ENCODE measurements at regions not wholly inside any gene's neighbourhood (a gene's known extent, or its start where the extent isn't known, plus 50 kb on each side); places are given as distances from the start of the nearest gene placed in this dataset.

DNA sequence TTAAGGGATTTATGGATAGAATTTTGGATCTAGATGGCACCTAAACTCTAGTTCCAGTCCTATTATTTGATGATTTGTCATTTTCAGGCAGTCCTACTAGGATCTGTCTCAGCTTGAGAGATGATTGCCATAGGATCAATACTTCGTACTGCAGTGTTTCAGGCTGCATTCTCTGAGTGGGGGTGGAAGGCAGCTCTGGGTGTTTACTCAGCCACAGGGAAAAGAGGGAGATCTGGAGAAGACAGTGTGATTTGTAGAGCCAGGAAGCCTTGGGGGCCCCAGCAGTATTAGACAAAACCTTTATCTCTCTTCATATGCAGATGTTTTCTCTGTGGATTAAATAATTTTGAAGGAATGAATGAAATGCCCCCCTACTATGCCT is 188.4 kb upstream of the SYNPR start:
- in situ Hi-C loops (cut with HindIII; ENCODE audit: extremely low pct_ligation_motif_present, low pct_unique_long_range_greater_than_20kb), result no loop called here
- intact Hi-C loops (cut with micrococcal nuclease; ENCODE audit: unreplicated experiment), result no loop called here
- Histone ChIP-seq H3K79me2 (ENCODE audit: insufficient read depth, low read length) (no peaks in the 10 kb centered on the region), H3K4me3 (replicated peaks in 1 of 3; ENCODE audit: insufficient read depth in 1 of 3, low read depth in 2 of 3, low read length in 3 of 3) (no peak overlapping the region), H2AFZ (ENCODE audit: low read length) (no peak overlapping the region), H3K9me3 (ENCODE audit: low read length) (no peaks in the 10 kb centered on the region), H3K36me3 (replicated peaks in 1 of 2; ENCODE audit: control insufficient read depth in 1 of 2, insufficient read depth in 2 of 2, low read length in 2 of 2) (no peaks in the 10 kb centered on the region), H3K9ac (ENCODE audit: insufficient read depth, low read depth, low read length) (no peak overlapping the region), H4K20me1 (ENCODE audit: insufficient read depth, low read length) (no peaks in the 10 kb centered on the region), H3K4me2 (ENCODE audit: low read depth, low read length) (no peak overlapping the region), H3K27me3 (ENCODE audit: control insufficient read depth in 1 of 2, insufficient read depth in 2 of 2, low read length in 2 of 2) (no peaks in the 10 kb centered on the region), H3K27ac (ENCODE audit: extremely low read length, insufficient read depth, low read length) (no peak overlapping the region), H3K4me1 (ENCODE audit: insufficient read depth, low read length) (peaks cover 18% of the 10 kb centered on the region)
- FAIRE-seq, result no peak
- CTCF ChIA-PET (ENCODE audit: low intra/inter-chr PET ratio, low total read pairs), result no interaction called here
- TF ChIP-seq MATR3 (CRISPR knock-in tag; IDR thresholded peaks at IDR 0.05) (no peak), DPF2 (CRISPR knock-in tag; IDR thresholded peaks at IDR 0.05; ENCODE audit: borderline replicate concordance, low read depth) (no peak), SMYD3 (CRISPR knock-in tag; IDR thresholded peaks at IDR 0.05) (no peak), ONECUT2 (CRISPR knock-in tag; IDR thresholded peaks at IDR 0.05) (peak; percentile 20; the same call in 1 of the 2 replicates), ZKSCAN1 (IDR thresholded peaks at IDR 0.05; ENCODE audit: low read length) (0 out of 2 replicates have a peak, but pooled peaks have one; percentile 27), KDM4B (CRISPR knock-in tag; IDR thresholded peaks at IDR 0.05) (no peak)
- DNase-seq (ENCODE audit: low spot score), result no peak
- 0% methylated on average over 1 of the region's 1 CpG for WGBS (ENCODE audit: low lambda C conversion rate)
- ATAC-seq, result peak; percentile 70
- POLR2A ChIA-PET, result no interaction called here
- no TSS peak for BruUV-seq (replicated peaks)

DNA sequence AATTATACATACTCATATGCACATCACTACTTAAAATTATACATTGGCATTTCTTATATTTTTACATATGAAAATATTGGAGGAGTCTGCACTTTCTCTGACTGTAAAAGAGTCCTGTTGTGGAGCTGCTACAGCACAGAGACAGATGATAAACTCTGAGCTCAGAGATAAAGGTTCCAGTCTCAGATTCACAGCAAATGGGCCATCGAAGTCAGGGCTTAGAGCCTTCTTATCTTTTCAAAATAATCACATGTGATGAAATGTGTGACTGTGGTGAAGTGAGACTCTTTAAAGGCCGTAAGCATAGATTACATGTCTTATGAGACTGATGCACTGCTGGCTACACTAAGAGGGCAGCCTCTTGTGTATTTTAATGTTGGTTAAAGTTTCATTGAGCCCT is 187.5 kb upstream of the SYNPR start:
- DNase-seq (ENCODE audit: low spot score) (no peak), ATAC-seq (no peak), FAIRE-seq (no peak)
- no peaks in the 10 kb centered on the region for H3K9me3 ChIP-seq (ENCODE audit: low read length)
- no peak overlapping the region for H3K4me2 ChIP-seq (ENCODE audit: low read depth, low read length)
- no peaks in the 10 kb centered on the region for H4K20me1 ChIP-seq (ENCODE audit: insufficient read depth, low read length)
- no peak overlapping the region for H3K4me3 ChIP-seq (replicated peaks in 1 of 3; ENCODE audit: insufficient read depth in 1 of 3, low read depth in 2 of 3, low read length in 3 of 3)
- ChIA-PET CTCF (ENCODE audit: low intra/inter-chr PET ratio, low total read pairs) (no interaction called here), POLR2A (no interaction called here)
- no peak overlapping the region for H3K9ac ChIP-seq (ENCODE audit: insufficient read depth, low read depth, low read length)
- WGBS (ENCODE audit: low lambda C conversion rate), result 0% methylated on average over 2 of the region's 2 CpGs
- intact Hi-C loops (cut with micrococcal nuclease; ENCODE audit: unreplicated experiment) (no loop called here), in situ Hi-C loops (cut with HindIII; ENCODE audit: extremely low pct_ligation_motif_present, low pct_unique_long_range_greater_than_20kb) (no loop called here)
- no peak overlapping the region for H2AFZ ChIP-seq (ENCODE audit: low read length)
- H3K27ac ChIP-seq (ENCODE audit: extremely low read length, insufficient read depth, low read length), result no peak overlapping the region
- peaks cover 18% of the 10 kb centered on the region for H3K4me1 ChIP-seq (ENCODE audit: insufficient read depth, low read length)
- H3K27me3 ChIP-seq (ENCODE audit: control insufficient read depth in 1 of 2, insufficient read depth in 2 of 2, low read length in 2 of 2), result no peaks in the 10 kb centered on the region
- TF ChIP-seq, protein P1, sequence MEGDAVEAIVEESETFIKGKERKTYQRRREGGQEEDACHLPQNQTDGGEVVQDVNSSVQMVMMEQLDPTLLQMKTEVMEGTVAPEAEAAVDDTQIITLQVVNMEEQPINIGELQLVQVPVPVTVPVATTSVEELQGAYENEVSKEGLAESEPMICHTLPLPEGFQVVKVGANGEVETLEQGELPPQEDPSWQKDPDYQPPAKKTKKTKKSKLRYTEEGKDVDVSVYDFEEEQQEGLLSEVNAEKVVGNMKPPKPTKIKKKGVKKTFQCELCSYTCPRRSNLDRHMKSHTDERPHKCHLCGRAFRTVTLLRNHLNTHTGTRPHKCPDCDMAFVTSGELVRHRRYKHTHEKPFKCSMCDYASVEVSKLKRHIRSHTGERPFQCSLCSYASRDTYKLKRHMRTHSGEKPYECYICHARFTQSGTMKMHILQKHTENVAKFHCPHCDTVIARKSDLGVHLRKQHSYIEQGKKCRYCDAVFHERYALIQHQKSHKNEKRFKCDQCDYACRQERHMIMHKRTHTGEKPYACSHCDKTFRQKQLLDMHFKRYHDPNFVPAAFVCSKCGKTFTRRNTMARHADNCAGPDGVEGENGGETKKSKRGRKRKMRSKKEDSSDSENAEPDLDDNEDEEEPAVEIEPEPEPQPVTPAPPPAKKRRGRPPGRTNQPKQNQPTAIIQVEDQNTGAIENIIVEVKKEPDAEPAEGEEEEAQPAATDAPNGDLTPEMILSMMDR (CRISPR knock-in tag; IDR thresholded peaks at IDR 0.05), result no peak
- TF ChIP-seq DMAP1 (CRISPR knock-in tag; IDR thresholded peaks at IDR 0.05), result no peak
- TF ChIP-seq, protein P2, sequence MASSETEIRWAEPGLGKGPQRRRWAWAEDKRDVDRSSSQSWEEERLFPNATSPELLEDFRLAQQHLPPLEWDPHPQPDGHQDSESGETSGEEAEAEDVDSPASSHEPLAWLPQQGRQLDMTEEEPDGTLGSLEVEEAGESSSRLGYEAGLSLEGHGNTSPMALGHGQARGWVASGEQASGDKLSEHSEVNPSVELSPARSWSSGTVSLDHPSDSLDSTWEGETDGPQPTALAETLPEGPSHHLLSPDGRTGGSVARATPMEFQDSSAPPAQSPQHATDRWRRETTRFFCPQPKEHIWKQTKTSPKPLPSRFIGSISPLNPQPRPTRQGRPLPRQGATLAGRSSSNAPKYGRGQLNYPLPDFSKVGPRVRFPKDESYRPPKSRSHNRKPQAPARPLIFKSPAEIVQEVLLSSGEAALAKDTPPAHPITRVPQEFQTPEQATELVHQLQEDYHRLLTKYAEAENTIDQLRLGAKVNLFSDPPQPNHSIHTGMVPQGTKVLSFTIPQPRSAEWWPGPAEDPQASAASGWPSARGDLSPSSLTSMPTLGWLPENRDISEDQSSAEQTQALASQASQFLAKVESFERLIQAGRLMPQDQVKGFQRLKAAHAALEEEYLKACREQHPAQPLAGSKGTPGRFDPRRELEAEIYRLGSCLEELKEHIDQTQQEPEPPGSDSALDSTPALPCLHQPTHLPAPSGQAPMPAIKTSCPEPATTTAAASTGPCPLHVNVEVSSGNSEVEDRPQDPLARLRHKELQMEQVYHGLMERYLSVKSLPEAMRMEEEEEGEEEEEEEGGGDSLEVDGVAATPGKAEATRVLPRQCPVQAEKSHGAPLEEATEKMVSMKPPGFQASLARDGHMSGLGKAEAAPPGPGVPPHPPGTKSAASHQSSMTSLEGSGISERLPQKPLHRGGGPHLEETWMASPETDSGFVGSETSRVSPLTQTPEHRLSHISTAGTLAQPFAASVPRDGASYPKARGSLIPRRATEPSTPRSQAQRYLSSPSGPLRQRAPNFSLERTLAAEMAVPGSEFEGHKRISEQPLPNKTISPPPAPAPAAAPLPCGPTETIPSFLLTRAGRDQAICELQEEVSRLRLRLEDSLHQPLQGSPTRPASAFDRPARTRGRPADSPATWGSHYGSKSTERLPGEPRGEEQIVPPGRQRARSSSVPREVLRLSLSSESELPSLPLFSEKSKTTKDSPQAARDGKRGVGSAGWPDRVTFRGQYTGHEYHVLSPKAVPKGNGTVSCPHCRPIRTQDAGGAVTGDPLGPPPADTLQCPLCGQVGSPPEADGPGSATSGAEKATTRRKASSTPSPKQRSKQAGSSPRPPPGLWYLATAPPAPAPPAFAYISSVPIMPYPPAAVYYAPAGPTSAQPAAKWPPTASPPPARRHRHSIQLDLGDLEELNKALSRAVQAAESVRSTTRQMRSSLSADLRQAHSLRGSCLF (CRISPR knock-in tag; IDR thresholded peaks at IDR 0.05; ENCODE audit: borderline replicate concordance), result no peak
- TF ChIP-seq, protein P3, sequence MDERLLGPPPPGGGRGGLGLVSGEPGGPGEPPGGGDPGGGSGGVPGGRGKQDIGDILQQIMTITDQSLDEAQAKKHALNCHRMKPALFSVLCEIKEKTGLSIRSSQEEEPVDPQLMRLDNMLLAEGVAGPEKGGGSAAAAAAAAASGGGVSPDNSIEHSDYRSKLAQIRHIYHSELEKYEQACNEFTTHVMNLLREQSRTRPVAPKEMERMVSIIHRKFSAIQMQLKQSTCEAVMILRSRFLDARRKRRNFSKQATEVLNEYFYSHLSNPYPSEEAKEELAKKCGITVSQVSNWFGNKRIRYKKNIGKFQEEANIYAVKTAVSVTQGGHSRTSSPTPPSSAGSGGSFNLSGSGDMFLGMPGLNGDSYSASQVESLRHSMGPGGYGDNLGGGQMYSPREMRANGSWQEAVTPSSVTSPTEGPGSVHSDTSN (CRISPR knock-in tag; IDR thresholded peaks at IDR 0.05), result no peak
- no peak for TF ChIP-seq SIN3B (IDR thresholded peaks at IDR 0.05; ENCODE audit: low read length)
- TF ChIP-seq EP300 (IDR thresholded peaks at IDR 0.05; ENCODE audit: low read depth in 2 of 2, low read length in 2 of 2), result no peak
- no peak for TF ChIP-seq EP300 (CRISPR knock-in tag; IDR thresholded peaks at IDR 0.05; ENCODE audit: borderline replicate concordance)
- no peak for TF ChIP-seq ZNF274 (CRISPR knock-in tag; IDR thresholded peaks at IDR 0.05)
- H3K79me2 ChIP-seq (ENCODE audit: insufficient read depth, low read length), result no peaks in the 10 kb centered on the region
- no peaks in the 10 kb centered on the region for H3K36me3 ChIP-seq (replicated peaks in 1 of 2; ENCODE audit: control insufficient read depth in 1 of 2, insufficient read depth in 2 of 2, low read length in 2 of 2)
- BruUV-seq (replicated peaks), result no TSS peak
